ENCODE measurements at regions not wholly inside any gene's neighbourhood (a gene's known extent, or its start where the extent isn't known, plus 50 kb on each side); places are given as distances from the start of the nearest gene placed in this dataset.

GRCh38 chr3:102068736-102069135 is 219.4 kb downstream of the NFKBIZ start:
- Mint-ChIP-seq H3K36me3 (ENCODE audit: low read depth) (no peaks in the 10 kb centered on the region), H3K9me3 (no peaks in the 10 kb centered on the region), H3K4me1 (ENCODE audit: low read depth) (peaks cover 21% of the 10 kb centered on the region), H3K27me3 (no peaks in the 10 kb centered on the region), H3K27ac (no peak overlapping the region), H3K4me3 (no peak overlapping the region)
- ChIA-PET CTCF (interaction anchor here (1.3 kb wide), 1 partner anchor 10 kb away, joined by 3 read pairs; no protein-coding TSS in a partner anchor), POLR2A (interaction anchor here (1.2 kb wide), 1 partner anchor 11 kb away, joined by 5 read pairs; no protein-coding TSS in a partner anchor)
- intact Hi-C loops (cut with micrococcal nuclease) = no loop called here
- no peak for TF ChIP-seq CTCF (IDR thresholded peaks at IDR 0.05)
- ATAC-seq (peak; percentile 15), DNase-seq (no peak)

DNA sequence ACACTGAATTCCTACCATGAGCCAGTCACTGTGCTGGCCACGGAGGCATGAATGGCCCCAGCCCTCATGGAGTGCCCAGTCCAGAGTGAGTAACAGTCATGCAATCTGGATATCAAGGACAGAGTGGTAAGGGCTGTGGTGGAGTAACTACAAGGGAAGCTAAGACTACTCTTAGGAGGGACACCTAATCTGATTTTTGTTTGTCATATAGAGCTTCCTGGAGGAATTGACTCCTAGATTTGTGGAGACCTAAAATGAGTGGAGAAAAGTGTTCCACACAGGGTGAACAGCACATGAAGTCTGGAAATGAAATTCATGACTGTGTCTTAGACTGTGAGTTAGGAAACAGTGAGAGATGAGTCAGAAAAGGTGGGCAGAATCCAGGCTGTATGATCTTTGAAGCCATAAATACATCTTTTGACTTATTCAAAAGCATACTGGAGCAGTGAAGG is 219.9 kb downstream of the NFKBIZ start:
- DNase-seq = no peak
- POLR2A ChIA-PET = interaction anchor here (1.2 kb wide), 1 partner anchor 10 kb away, joined by 5 read pairs; no protein-coding TSS in a partner anchor
- H3K4me1 Mint-ChIP-seq (ENCODE audit: low read depth) = peaks cover 21% of the 10 kb centered on the region
- H3K36me3 Mint-ChIP-seq (ENCODE audit: low read depth) = no peaks in the 10 kb centered on the region
- H3K9me3 Mint-ChIP-seq = no peaks in the 10 kb centered on the region
- H3K27me3 Mint-ChIP-seq = no peaks in the 10 kb centered on the region
- peak; percentile 77 for ATAC-seq
- no peak overlapping the region for H3K27ac Mint-ChIP-seq
- TF ChIP-seq CTCF (IDR thresholded peaks at IDR 0.05) = no peak
- intact Hi-C loops (cut with micrococcal nuclease) = no loop called here
- CTCF ChIA-PET = interaction anchor here (1.3 kb wide), 1 partner anchor 9 kb away, joined by 3 read pairs; no protein-coding TSS in a partner anchor
- no peak overlapping the region for H3K4me3 Mint-ChIP-seq

- H3K27me3 Mint-ChIP-seq = no peaks in the 10 kb centered on the region
- H3K4me3 Mint-ChIP-seq = no peak overlapping the region
- no peak for TF ChIP-seq CTCF (IDR thresholded peaks at IDR 0.05)
- ATAC-seq (no peak), DNase-seq (no peak)
- peaks cover 12% of the 10 kb centered on the region for H3K9me3 Mint-ChIP-seq
- H3K4me1 Mint-ChIP-seq (ENCODE audit: low read depth) = peaks cover 19% of the 10 kb centered on the region
- no peak overlapping the region for H3K27ac Mint-ChIP-seq
- intact Hi-C loops (cut with micrococcal nuclease) = no loop called here
- H3K36me3 Mint-ChIP-seq (ENCODE audit: low read depth) = peaks cover 2% of the 10 kb centered on the region
- CTCF ChIA-PET = interaction anchor here (1.6 to 1.8 kb wide), 2 partner anchors 11 to 154 kb away, joined by 3 to 6 read pairs; no protein-coding TSS in a partner anchor
- POLR2A ChIA-PET = no interaction called here
These were observed 225.6 kb downstream of the NFKBIZ start for GRCh38 chr3:102074946-102075345.

DNA sequence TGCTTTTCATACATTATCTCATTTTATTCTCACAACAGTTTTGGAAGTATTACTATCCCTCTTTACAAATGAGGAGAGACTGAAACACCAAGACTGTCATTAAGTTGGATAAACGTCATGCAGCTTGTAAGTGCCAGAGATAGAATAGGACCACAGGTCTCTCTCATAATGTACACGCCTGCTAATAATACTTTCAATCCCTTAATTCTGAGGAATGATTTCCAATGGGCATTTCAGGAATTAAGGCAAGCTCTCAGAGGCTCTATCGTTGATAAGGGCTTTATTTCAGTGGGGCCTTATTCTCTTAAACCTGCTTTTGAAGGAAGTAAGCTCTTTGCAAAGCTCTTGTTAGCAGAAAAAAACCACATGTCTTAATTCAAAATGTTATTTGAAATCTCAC is 229.1 kb downstream of the NFKBIZ start:
- ATAC-seq (no peak), DNase-seq (no peak)
- Mint-ChIP-seq H3K4me1 (ENCODE audit: low read depth) (peaks cover 33% of the 10 kb centered on the region), H3K9me3 (peaks cover 15% of the 10 kb centered on the region), H3K27ac (peak overlapping the region; percentile 87), H3K36me3 (ENCODE audit: low read depth) (peaks cover 6% of the 10 kb centered on the region), H3K27me3 (peaks cover 2% of the 10 kb centered on the region), H3K4me3 (no peak overlapping the region)
- TF ChIP-seq CTCF (IDR thresholded peaks at IDR 0.05) = no peak
- ChIA-PET CTCF (interaction anchor here (0.6 to 1.5 kb wide), 3 partner anchors 9 to 151 kb away, joined by 3 to 6 read pairs (median 3); no protein-coding TSS in a partner anchor), POLR2A (interaction anchor here (0.8 to 1.3 kb wide), 3 partner anchors 20 to 271 kb away, joined by 3 to 4 read pairs (median 3); partner anchors contain the start of gene NFKBIZ)
- intact Hi-C loops (cut with micrococcal nuclease) = no loop called here

All from activated CD8-positive, alpha-beta T cell treated with anti-CD3 and anti-CD28 coated beads for 36 hours (primary cell).